GM21423 (cell line): ENCODE measurements at regions not wholly inside any gene's neighbourhood (a gene's known extent, or its start where the extent isn't known, plus 50 kb on each side); places are given as distances from the start of the nearest gene placed in this dataset.
"Not testable (repeated sequence)": the region's sequence is repeated elsewhere in the genome, so short reads cannot be mapped to it uniquely, and the experiment has no call there.

Experiments
- ATAC-seq: cut with Tn5 transposase; IDR thresholded peaks from one replicate; pipeline ENCODE4 v1.9.1; 2021; ENCODE audit warnings: mild to moderate bottlenecking, moderate library complexity; ENCODE audit not compliant: unreplicated experiment

GRCh38 chr9:96067004-96067403, 191.5 kb downstream of the ERCC6L2 start:
- no peak for ATAC-seq

GRCh38 chr9:96065482-96066251, 190.2 kb downstream of the ERCC6L2 start:
- ATAC-seq = no peak

GRCh38 chr9:96064826-96065481, 189.5 kb downstream of the ERCC6L2 start:
- ATAC-seq = no peak

GRCh38 chr9:96062854-96063253, 187.4 kb downstream of the ERCC6L2 start:
- ATAC-seq = no peak

- no peak for ATAC-seq
These were observed 186.5 kb downstream of the ERCC6L2 start for GRCh38 chr9:96062031-96062430.

GRCh38 chr9:96061293-96061987, 185.9 kb downstream of the ERCC6L2 start:
- no peak for ATAC-seq

- ATAC-seq = no peak
These were observed 182.7 kb downstream of the ERCC6L2 start for GRCh38 chr9:96058218-96058617.

DNA sequence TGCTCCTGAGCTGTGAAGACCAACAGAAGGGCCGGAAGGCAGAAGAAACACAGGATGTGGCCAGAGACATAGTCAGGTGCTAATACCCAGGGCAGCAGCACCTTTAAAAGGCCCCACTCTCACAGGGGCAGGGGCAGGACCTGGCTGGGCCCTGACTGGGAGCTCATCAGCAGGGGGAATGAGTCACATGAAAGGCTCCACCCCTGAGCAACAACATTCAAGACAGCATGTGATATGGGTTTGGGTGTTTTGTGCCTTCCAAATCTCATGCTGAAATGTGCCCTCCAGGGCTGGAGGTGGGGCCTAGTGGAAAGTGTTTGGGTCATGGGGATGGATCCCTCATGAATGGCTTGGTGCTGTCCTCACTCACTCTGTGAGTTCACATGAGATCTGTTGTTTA, 181.7 kb downstream of the ERCC6L2 start:
- no peak for ATAC-seq

DNA sequence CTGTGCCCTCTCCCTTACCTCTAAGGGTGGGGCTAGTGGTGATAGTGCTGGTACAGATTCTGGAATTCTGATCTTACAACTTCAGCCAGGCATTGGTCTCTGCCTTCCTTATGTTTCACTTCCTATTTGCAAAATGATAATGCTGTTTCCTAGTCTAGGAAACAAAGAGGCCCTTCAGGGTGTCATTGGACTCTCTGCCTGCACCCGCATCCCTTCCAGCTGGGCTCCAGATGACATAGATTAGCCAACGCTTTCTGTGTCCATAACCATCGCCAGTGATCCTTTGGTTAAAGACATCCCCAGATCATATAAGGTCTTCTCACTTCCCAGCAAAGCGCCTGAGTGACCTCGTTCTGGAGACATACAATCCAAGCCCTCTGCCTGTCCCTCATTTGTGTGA, 180.7 kb downstream of the ERCC6L2 start:
- no peak for ATAC-seq

DNA sequence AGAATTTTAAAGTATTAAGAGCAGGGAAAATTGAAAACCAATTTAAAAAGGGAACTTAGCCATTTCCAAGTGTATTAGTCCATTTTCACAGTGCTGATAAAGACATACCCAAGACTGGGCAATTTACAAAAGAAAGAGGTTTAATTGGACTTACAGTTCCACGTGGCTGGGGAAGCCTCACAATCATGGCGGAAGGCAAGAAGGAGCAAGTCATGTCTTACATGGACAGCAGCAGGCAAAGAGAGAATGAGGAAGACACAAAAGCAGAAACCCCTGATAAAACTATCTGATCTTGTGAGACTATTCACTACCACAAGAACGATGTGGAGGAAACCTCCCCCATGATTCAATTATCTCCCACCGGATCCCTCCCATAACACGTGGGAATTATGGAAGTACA, 178.8 kb downstream of the ERCC6L2 start:
- not testable (repeated sequence) for ATAC-seq

GRCh38 chr9:96052686-96053085, 177.2 kb downstream of the ERCC6L2 start:
- no peak for ATAC-seq

GRCh38 chr9:96051423-96051822, 175.9 kb downstream of the ERCC6L2 start:
- ATAC-seq = no peak

- ATAC-seq = no peak
These were observed 175.3 kb downstream of the ERCC6L2 start for GRCh38 chr9:96050861-96051155.

GRCh38 chr9:96050048-96050860, 174.8 kb downstream of the ERCC6L2 start:
- no peak for ATAC-seq

GRCh38 chr9:96048956-96049831, 173.7 kb downstream of the ERCC6L2 start:
- ATAC-seq = no peak

GRCh38 chr9:96048104-96048955, 172.8 kb downstream of the ERCC6L2 start:
- ATAC-seq = no peak

DNA sequence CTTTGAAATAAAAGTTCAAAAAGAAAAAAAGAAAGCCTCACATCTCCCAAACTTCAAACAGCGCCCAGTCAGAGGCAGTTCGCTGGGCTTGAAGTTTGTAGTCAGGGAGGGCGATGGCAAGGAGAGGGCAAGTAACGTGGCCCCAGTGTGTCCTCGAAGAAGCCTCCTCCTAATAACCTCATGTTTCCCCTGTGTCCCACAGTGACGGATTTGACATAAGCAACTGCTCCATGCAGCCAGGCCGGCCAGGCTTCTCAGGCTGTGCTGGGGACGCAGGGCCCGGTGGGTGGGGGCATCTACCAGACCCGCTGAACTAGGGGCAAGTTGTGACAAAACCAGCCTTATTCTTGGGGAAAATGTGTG, 172.2 kb downstream of the ERCC6L2 start:
- ATAC-seq = no peak

DNA sequence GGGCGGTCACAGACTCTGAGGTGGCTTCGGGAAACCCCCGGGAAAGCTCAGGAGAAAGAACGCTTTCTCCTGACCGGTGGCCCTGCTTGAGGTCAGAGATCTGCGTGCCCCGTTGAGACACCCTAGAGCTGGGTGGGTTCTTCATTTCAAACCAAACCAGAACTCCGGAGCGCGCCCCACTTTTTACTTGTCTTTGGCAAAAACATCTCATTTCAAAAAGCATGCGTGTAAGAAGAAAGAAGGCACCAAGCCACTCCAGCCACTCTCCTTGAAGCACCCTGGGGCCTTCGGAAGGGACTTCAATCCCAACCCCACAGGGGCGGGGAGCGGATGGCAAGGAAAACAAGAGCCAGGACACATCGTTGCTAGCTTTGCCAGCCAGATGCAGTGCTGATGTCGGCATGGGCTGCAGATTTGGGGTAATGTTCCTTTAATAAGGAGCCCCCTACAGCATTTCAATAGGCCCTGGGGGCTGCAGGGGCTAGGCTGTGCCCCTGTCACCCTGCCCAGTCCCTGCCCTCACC, 171.7 kb downstream of the ERCC6L2 start:
- ATAC-seq = no peak

DNA sequence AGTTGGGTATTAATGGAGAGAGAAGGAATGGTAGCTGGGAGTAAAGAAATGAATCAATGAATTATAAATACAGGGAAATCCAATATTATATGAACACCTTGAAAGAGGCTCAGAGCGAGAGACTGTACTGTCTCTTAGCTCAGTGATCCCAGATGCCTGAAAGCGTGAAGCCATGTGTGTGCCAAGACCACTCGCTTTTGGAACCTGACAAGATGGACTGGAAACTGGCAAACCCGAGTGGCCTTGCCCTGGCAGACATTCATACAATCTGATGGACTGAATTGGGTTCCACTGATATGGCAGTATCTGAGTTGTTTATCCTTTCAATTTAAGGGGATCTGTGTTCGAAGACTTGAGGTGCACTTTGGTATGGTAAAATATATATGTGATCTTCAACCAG, 170.3 kb downstream of the ERCC6L2 start:
- no peak for ATAC-seq
